Hypothalamus (tissue), 51 donors: ENCODE measurements at regions not wholly inside any gene's neighbourhood (a gene's known extent, or its start where the extent isn't known, plus 50 kb on each side); places are given as distances from the start of the nearest gene placed in this dataset.
"Not testable (repeated sequence)": the region's sequence is repeated elsewhere in the genome, so short reads cannot be mapped to it uniquely, and the experiment has no call there.

Experiments used
- DNase-seq, 51 donors: peaks; one replicate each; lab custom pipeline; 2025; lab: John Stamatoyannopoulos, UW

DNA sequence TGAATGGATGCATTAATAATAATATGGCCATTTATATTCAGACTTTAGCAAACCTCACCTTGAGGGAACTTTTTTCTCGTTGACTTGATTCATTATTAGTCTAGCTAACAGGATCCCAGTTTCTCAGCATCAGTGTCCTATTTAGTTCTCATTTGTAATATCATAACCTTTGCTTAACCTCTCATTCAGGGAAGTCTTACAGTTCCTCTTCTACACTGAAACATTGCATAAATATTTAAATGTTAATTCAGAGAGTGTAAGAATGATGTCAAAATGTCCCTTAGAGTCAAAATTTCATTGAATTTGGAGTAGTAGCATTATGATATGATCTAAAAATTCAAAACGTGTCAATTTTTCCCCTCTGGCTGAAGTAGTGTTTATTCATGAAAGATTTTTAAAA, 650.1 kb downstream of the EFNA5 start:
- no peak for DNase-seq

DNA sequence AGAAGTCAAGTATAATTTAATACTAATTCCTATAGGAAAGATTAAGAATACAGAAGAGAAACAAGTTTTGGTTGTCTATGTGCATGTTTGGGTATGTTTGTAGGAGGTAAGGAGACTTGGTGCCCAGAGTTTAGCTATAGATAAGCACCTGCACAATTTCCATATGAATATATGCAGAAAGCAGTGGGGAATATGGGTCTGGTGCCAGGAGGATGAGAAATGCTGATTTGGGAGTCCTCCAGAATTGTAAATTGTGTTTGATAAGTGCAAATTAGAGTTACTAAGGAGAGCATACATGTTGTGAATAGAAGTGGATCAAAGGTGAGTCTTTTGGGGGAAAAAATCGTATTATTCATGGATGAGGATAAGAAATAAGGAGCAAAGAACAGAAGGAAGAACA, 653.1 kb downstream of the EFNA5 start:
- DNase-seq = no peak

DNA sequence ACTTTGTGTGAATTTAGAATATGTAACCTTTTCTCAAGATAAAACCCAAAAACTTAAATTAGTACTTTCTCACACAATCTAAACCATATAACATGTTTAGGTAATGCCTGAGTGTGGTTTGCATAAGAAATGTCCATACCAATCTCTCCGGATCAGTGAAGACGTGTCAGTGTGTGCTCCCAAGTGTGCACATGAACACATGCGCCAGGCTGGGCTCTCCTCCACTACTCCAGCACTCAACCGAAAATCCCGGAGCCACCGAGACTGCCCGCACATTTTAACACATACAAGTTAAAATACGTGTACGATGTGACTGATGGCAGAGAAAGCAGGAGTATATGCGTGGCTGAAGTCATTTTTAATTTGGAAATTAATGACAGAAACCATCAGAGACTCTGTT, 658.4 kb downstream of the EFNA5 start:
- DNase-seq = no peak

DNA sequence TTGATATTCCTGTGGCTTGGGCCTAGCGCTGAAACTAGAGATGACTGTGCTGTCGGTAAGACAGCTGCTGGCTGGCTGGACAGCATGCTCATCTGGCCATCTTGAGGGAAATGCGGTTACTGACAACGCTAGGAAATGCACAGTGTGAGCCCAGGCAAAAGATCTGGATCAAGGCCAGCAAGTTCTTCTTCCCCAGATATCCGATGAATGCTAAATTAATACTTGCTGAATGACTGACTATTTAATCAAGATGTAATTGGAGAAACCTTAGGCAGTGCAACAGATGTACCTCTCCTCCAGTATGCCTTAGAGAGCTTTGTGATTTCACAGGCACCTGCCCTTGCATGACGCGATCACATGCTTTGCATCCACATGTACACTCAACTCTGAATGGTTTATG, 659.1 kb downstream of the EFNA5 start:
- DNase-seq = no peak

DNA sequence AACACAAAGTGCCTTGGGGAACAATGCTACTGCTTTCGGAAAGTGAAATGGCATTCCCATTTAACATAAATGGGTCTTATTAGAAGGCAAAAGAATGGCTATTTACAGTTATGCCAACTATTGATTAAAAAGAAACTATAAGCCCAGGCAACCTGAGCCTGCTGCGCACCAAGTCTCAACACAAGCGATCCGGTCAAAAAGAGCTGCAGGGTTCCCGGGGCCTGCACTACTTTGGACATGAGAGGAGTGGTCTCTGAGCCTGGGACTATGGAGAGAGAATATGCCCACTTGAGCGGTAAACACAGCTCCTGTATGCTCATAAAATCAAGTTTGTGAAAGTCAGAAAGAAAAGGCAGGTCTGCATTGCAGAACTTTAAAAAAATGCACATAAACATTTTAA, 660.7 kb downstream of the EFNA5 start:
- DNase-seq = no peak

DNA sequence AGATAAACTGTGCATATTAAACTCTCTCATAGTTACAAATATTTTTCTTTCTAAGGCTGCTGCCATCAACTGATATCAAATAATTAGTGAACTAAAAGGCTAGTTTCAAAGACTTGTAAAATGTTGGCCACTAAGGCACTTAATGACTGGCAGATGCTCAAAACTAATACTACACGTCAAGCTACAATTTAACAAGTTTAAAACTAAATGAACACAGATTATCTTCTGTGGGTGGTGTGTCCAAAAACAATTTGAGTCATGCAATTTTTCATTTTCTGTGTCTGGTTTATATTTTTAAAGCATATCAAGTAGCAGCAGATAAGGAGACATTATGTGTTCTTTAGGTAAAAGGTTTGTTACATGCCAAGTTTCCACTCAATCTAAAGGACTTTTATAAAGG, 665.1 kb downstream of the EFNA5 start:
- no peak for DNase-seq

DNA sequence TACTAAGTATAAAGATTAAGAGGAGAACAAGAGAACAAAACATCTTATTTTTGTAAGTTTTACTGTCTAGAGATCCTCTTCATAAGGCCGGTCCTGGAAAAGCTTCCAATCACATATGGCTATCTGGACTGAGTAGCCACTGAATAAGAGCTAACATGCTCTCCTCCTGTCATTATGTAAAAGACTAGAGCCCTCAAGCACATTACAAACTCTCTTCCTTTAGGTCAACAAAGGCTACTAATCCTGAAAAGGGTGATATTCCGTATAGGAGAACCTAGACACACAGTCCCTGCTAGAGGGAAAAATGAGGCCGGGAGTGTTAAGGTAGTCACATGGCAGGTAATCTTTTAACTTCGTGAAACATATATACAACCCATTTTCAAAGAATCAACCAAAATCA, 665.6 kb downstream of the EFNA5 start:
- no peak for DNase-seq

DNA sequence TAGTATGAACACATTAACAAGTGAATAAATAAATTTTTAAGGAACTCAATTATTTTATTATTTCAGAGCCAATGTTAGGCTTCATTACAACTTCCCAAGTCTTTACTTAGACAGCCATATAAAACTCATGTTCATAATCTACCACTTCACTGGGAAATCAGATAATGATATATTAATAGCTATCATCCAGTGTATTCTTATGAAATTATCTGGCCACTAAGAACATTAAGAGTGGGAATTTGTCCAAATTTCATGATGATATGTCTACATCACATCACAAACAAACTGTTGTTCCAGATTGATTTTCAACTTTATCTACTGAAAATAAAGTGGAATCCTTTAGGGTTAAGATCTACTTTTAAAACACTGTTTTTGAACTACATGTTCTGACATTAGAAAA, 668.6 kb downstream of the EFNA5 start:
- no peak for DNase-seq

DNA sequence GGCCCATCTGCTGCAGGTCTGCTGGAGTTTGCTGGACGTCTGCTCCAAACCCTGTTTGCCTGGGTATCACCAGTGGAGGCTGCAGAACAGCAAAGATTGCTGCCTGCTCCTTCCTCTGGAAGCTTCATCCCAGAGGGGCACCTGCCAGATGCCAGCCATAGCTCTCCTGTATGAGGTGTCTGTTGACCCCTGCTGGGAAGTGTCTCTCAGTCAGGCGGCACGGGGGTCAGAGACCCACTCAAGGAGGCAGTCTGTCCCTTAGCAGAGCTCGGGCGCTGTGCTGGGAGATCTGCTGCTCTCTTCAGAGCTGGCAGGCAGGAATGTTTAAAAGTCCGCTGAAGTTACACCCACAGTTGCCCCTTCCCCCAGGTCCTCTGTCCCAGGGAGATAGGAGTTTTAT, 671.2 kb downstream of the EFNA5 start:
- DNase-seq = not testable (repeated sequence)

DNA sequence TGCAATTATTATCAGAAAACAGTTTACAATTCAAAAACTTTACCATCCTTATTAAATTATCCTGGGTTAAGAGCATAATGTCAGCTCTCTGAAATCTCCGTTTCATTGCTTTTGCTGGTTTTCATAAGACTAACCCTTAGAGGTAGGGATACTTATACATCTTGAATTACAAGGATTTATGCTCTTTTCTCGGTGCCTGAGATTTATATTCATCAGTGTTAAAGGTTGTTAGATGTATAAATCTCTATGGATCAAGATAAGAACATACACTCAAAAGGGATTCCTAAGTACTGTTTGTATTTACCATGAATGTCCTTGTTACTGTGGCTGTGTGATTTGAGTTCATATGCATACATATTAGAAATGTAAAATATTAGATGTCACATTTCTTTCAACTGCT, 684.7 kb downstream of the EFNA5 start:
- DNase-seq = no peak

DNA sequence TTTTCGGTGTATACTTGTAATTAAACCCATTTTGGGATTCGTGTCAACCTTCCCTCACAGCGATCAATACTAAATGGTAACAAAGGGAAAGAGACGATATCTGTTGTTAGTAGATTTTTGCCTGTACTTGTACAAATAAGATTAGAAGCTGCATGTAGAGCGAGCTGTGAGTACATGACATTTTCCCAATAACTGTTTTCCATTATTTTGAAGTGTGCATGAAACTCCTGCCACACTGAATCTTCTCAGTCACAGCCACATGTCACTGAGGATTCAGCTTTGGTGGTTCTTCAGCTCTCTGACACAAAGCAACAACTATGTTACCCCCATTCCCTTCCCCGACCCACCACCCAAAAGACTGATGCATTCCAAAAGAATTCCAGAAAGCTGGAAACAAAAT, 685.6 kb downstream of the EFNA5 start:
- no peak for DNase-seq

DNA sequence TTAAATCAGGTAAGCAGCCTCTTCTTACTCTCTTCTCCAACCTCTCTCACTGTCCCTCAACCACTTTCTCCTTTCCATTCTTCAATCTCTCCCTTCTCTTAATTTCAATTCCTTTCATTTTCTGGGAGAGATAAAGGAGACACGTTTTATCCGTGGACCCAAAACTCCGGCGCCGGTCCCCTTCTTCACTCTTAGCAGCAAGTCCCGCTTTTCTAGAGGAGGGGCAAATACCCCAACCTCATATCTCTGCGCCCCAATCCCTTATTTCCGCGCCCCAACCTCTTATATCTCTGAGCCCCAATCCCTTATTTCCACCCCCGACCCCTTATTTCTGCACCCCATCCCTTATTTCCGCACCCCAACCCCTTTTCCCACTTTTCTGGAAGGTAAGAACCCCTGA, 691.6 kb downstream of the EFNA5 start:
- DNase-seq = not testable (repeated sequence)

DNA sequence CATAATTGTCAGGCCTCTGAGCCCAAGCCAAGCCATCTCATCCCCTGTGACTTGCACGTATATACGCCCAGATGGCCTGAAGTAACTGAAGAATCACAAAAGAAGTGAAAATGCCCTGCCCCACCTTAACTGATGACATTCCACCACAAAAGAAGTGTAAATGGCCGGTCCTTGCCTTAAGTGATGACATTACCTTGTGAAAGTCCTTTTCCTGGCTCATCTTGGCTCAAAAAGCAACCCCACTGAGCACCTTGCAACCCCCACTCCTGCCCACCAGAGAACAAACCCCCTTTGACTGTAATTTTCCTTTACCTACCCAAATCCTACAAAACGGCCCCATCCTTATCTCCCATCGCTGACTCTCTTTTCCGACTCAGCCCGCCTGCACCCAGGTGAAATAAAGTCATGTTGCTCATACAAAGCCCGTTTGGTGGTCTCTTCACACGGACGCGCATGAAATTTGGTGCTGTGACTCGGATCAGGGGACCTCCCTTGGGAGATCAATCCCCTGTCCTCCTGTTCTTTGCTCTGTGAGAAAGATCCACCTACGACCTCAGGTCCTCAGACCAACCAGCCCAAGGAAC, 692.1 kb downstream of the EFNA5 start:
- not testable (repeated sequence) for DNase-seq

DNA sequence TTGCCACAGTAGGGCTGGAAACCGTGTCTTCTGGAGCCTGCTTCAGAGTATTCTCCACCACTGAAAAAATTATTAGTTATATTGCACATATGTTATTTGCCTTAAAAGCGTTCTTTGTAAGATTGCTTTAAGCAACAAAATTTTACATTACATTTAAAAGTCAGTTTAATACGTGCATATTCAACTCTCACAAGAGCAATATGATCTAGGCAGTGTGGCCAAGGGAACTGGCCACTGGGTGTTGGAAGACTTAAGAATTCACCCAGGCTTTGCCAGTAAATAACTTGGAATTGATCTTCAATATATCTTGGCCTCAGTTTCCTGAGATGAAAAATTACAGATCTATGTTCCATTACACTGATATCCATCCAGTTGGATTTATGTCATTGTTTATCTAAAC, 694.4 kb downstream of the EFNA5 start:
- DNase-seq = no peak

DNA sequence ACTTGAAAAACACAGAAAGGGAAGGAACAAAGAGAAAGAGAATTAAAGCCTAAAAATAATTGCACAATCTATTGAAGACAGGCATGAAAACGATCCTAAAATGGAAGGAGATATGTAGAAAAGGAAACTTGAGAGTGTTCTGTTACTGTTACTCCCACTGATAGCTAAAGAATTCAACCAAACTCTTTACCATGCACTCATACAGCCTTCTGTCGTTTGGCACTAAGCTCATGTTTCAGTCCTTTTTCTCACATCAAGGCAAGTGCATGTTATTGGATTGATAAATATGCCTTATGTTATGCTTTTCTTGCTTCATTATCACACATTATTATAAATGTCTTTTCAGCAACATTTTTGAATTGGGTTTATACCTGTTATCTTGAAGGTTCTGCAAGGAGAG, 696.5 kb downstream of the EFNA5 start:
- DNase-seq = no peak

DNA sequence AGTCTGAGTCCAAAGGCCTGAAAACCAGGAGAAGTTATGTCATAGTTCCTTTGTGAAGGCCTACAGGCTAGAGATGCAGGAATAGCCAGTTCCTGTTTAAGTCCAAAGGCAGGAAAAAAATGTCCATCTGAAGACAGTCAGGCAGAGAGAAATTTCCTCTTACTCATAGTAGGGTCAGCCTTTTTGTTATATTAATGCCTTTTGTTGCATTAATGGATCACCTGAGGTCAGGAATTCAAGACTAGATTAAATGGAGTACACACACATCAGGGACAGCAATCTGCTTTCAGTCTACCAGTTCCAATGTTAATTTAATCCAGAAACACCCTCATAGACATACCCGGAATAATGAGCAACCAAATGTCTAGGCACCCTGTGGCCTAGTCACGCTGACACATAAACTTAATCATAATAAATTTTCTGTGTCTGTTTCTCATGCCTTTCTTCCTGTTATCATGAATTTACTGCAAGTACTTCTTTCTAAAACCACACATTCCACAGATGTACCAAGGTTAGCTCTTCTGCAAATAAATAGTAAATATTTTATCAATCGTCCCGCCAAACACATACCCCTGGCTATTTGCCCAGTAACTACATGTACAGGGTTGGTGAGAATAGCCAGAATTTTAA, 703.9 kb downstream of the EFNA5 start:
- no peak for DNase-seq

DNA sequence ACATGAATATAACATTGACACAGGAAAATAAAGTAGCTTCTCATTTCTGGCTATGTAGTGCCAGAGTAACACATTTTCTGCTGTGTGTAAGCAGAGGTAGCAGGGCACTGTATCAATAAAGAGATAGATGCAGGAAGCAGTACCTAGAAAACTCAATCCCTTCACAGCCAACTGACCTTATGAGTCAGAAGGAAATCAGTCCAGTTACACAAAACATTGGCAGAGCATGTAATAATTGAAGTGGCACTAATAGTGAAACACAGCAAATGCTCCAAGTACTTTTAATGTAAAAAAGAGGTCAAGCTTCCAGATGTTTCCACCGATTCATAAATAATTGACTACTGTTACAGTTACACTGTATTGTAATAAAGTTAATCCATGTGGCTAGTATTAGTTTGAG, 706.6 kb downstream of the EFNA5 start:
- DNase-seq = no peak

DNA sequence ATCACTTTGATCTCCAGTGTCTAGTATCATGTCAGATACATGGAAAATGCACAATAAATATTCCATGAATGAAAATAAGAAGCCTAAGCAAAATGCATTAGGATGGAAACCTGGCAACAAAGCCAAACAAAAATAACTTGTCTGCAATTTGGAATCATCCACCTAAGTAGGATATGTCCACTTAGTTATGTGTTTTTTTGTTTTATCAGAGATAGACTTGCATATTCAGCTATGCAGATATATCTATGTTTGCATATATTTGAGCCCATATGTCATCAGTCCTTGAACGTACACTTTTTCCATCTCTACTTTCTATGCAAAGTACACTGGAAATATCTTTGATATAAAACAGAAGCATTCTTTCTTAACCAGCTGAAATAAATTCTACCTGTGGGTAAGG, 707.1 kb downstream of the EFNA5 start:
- DNase-seq = no peak

DNA sequence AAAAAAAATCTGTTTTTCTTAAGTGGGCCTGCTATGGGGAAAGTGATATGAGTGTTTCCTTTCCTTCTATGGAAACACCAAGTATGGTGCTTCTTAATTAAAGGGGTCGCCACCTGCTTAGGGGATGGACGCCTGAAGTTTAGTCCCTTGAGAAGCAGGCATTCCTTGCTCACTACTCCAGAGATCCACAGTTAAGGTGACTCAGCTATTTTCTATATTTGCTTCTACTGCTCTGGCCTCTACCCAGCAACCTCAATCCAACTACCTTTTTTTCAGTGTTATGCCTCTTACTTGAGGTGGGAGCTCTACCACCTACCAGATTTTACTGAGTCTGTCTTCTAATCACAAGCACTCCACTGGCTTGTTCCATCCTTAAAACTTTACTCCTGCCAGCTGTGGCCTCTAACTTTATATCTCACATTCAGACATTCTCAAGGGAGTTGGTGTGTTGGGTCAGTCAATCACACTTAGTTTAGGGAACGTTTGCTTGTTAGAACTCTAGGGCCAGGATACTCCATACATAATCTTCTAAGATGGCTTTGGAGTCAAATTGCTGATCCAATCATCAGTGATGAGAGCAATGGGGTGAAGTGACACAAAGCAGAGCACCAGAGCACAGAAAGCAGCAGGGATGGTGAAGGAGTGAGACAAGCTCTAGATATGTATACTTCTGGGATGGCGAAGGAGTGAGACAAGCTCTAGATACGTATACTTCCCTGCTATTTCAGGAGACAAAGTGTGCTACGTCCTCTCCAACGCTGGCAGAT, 708.1 kb downstream of the EFNA5 start:
- DNase-seq = no peak

DNA sequence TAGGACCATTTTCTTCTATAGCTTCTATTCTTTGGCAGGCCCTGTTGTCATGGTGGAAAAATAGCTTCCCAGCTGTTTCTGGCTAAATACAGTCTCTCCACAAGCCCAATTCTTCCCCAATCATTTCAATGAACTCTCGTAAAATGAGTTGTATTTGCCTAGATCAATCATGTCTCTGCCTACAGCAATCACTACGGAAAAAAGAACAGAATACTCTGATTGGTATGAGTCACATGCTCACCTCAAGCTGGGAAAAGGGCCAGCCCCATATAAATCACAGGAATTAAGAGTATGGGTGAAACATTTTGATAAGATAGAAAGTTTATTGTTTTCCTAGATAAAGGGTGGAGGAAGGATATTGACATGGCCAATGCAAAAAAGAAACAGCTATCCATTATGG, 711.4 kb downstream of the EFNA5 start:
- no peak for DNase-seq

DNA sequence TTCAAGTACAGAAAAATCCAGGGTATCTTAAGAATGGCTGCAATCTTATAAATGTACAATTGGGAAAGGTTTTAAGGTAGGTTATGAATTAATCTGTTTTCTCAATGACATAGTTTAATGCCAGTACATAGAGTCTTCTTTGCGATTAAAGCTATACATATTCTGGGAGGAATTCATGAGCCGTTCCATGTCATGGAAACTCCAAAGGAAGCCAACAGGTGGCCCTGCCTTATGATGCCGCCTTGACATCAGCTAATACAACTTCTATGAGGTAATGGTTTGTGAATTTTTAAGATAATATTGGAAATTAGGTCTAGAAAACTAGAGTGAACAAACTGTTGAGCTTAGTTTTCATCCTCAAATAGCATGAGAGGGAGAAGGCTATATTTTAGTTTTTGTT, 713.4 kb downstream of the EFNA5 start:
- DNase-seq = no peak

DNA sequence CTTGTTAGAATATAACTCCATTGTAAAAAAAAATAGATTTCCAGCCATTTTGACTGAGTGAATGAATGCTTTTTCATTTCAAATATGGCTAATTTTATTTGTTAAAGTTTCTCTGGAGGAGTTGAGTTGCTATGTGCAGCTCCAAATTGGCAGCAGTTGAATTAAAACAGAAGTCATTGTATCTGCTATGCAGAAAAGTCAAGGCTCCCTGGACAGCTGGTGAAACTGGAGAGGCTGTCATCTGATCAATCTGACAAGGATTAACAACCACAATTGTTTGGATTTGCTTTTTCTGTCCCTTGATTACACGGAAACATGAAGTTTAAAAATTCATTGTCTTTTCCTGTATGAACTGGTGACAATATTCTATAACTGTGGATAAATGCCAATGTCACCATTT, 713.9 kb downstream of the EFNA5 start:
- no peak for DNase-seq
